ENCODE measurements at regions not wholly inside any gene's neighbourhood (a gene's known extent, or its start where the extent isn't known, plus 50 kb on each side); places are given as distances from the start of the nearest gene placed in this dataset.

DNA sequence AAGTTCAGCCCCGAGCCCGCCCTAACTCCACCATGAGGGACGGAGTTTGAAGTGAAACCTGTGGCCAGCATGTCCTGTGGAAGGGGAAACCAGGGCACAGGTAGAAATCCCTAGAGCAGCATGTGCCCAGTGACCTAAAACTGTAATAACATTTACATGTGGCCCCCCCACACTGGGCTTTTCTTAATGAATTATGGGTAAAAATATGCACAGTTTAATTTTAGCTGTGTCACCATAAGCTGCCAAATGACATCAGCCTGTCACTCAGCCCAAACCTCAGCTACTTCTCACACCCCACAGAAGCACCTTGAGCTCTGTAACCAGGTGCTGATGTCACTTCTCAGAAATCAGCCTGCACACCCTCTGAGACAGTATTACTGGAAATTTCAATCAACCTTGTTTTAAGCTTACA is 50.0 kb upstream of the SLC19A1 start:
- no peak for TF ChIP-seq ZNF530 (tag by site-specific recombination; IDR thresholded peaks at IDR 0.05; ENCODE audit: low read depth)
- TF ChIP-seq ZFP3 (tag by site-specific recombination; IDR thresholded peaks at IDR 0.05; ENCODE audit: low read depth) = no peak
- TF ChIP-seq, protein P1, sequence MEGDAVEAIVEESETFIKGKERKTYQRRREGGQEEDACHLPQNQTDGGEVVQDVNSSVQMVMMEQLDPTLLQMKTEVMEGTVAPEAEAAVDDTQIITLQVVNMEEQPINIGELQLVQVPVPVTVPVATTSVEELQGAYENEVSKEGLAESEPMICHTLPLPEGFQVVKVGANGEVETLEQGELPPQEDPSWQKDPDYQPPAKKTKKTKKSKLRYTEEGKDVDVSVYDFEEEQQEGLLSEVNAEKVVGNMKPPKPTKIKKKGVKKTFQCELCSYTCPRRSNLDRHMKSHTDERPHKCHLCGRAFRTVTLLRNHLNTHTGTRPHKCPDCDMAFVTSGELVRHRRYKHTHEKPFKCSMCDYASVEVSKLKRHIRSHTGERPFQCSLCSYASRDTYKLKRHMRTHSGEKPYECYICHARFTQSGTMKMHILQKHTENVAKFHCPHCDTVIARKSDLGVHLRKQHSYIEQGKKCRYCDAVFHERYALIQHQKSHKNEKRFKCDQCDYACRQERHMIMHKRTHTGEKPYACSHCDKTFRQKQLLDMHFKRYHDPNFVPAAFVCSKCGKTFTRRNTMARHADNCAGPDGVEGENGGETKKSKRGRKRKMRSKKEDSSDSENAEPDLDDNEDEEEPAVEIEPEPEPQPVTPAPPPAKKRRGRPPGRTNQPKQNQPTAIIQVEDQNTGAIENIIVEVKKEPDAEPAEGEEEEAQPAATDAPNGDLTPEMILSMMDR (tag by site-specific recombination; IDR thresholded peaks at IDR 0.05) = no peak
- no peak for TF ChIP-seq ZBTB20 (tag by site-specific recombination; IDR thresholded peaks at IDR 0.05)
- no peak for TF ChIP-seq TCF7L2 (IDR thresholded peaks at IDR 0.05; ENCODE audit: borderline replicate concordance, low read depth, low read length)
- no peak for TF ChIP-seq HOXC10 (CRISPR knock-in tag; IDR thresholded peaks at IDR 0.05)
- TF ChIP-seq ZNF660 (tag by site-specific recombination; IDR thresholded peaks at IDR 0.05) = no peak

Data from HEK293 (cell line).